Peyer's patch (tissue), 4 donors: ENCODE measurements at regions not wholly inside any gene's neighbourhood (a gene's known extent, or its start where the extent isn't known, plus 50 kb on each side); places are given as distances from the start of the nearest gene placed in this dataset.

Experiments
- DNase-seq, 3 donors: peaks; one replicate each; pipeline ENCODE4 v3.0.0-alpha.2; 2017 to 2019
- H3K27ac ChIP-seq, 4 donors: fragments of 200-600 bp; sonication (generic); one replicate each; pipeline ENCODE4 v1.5.1; 2016 to 2019
- H3K27me3 ChIP-seq, 2 donors: fragments of 200-600 bp; sonication (generic); one replicate each; pipeline ENCODE4 v1.5.1; 2019
- H3K36me3 ChIP-seq, 3 donors: fragments of 200-600 bp; sonication (generic); one replicate each; pipeline ENCODE4 v1.5.1; 2016 to 2019
- H3K4me1 ChIP-seq, 4 donors: fragments of 200-600 bp; sonication (generic); one replicate each; pipeline ENCODE4 v1.5.1; 2016 to 2019
- H3K4me3 ChIP-seq, 4 donors: fragments of 200-600 bp; sonication (generic); 1 replicate in 3 of 4; 2 replicates in 1 of 4; pipeline ENCODE4 v1.5.1; 2016 to 2019; ENCODE audit warnings: mild to moderate bottlenecking in 1 of 4
- H3K9me3 ChIP-seq, 4 donors: fragments of 200-600 bp; sonication (generic); one replicate each; pipeline ENCODE4 v1.5.1; 2016 to 2019; ENCODE audit warnings: mild to moderate bottlenecking in 1 of 4
- CTCF ChIP-seq, 6 experiments: fragments of 450-650 bp in 4 of 6; fragments of 200-600 bp in 2 of 6; sonication (generic) in 1 of 6; IDR thresholded peaks; one replicate each; pipeline ENCODE4 v1.5.1; 2017 to 2019; ENCODE audit warnings: antibody characterized with exemption in 6 of 6, mild to moderate bottlenecking in 3 of 6, moderate library complexity in 1 of 6
- POLR2A ChIP-seq, 2 donors: fragments of 450-650 bp; IDR thresholded peaks; one replicate each; pipeline ENCODE4 v1.5.1; 2017; ENCODE audit warnings: antibody characterized with exemption in 2 of 2, mild to moderate bottlenecking in 2 of 2, moderate library complexity in 2 of 2

GRCh38 chr18:24919181-24919797 is 432.7 kb downstream of the ZNF521 start:
- TF ChIP-seq CTCF (IDR thresholded peaks at IDR 0.05) (no peak), POLR2A (IDR thresholded peaks at IDR 0.05) (no peak)
- H3K27me3 ChIP-seq: no peaks in the 10 kb centered on the region
- H3K4me1 ChIP-seq: no peaks in the 10 kb centered on the region
- no peak overlapping the region for H3K4me3 ChIP-seq
- DNase-seq: no peak
- H3K9me3 ChIP-seq: no peaks in the 10 kb centered on the region
- no peaks in the 10 kb centered on the region for H3K36me3 ChIP-seq
- no peak overlapping the region for H3K27ac ChIP-seq

GRCh38 chr18:24922491-24922890 is 429.5 kb downstream of the ZNF521 start:
- TF ChIP-seq CTCF (IDR thresholded peaks at IDR 0.05): no peak
- no peak for TF ChIP-seq POLR2A (IDR thresholded peaks at IDR 0.05)
- H3K4me3 ChIP-seq: no peak overlapping the region
- no peaks in the 10 kb centered on the region for H3K36me3 ChIP-seq
- no peaks in the 10 kb centered on the region for H3K4me1 ChIP-seq
- DNase-seq: peak in 2 of 3 donors; percentile 54 to 57
- H3K27me3 ChIP-seq: no peaks in the 10 kb centered on the region
- no peaks in the 10 kb centered on the region for H3K9me3 ChIP-seq
- peak overlapping the region in 2 of 4 donors; percentile 40 to 48 for H3K27ac ChIP-seq

- TF ChIP-seq POLR2A (IDR thresholded peaks at IDR 0.05) (no peak), CTCF (IDR thresholded peaks at IDR 0.05) (no peak)
- Histone ChIP-seq H3K4me3 (no peak overlapping the region), H3K27ac (peak overlapping the region in 2 of 4 donors; percentile 40 to 48), H3K36me3 (no peaks in the 10 kb centered on the region), H3K27me3 (no peaks in the 10 kb centered on the region), H3K9me3 (no peaks in the 10 kb centered on the region), H3K4me1 (no peaks in the 10 kb centered on the region)
- no peak for DNase-seq
Measured at GRCh38 chr18:24923138-24923537, 428.8 kb downstream of the ZNF521 start.

GRCh38 chr18:24924066-24924716 is 427.8 kb downstream of the ZNF521 start:
- Histone ChIP-seq H3K9me3 (no peaks in the 10 kb centered on the region), H3K4me1 (no peaks in the 10 kb centered on the region), H3K4me3 (no peak overlapping the region), H3K27me3 (no peaks in the 10 kb centered on the region), H3K36me3 (no peaks in the 10 kb centered on the region), H3K27ac (no peak overlapping the region)
- TF ChIP-seq POLR2A (IDR thresholded peaks at IDR 0.05): no peak
- TF ChIP-seq CTCF (IDR thresholded peaks at IDR 0.05): no peak
- DNase-seq: no peak

GRCh38 chr18:24926649-24927048 is 425.3 kb downstream of the ZNF521 start:
- TF ChIP-seq POLR2A (IDR thresholded peaks at IDR 0.05) (no peak), CTCF (IDR thresholded peaks at IDR 0.05) (no peak)
- Histone ChIP-seq H3K27me3 (no peaks in the 10 kb centered on the region), H3K36me3 (no peaks in the 10 kb centered on the region), H3K9me3 (no peaks in the 10 kb centered on the region), H3K27ac (no peak overlapping the region), H3K4me3 (no peak overlapping the region), H3K4me1 (no peaks in the 10 kb centered on the region)
- no peak for DNase-seq
